WTC11 (cell line): ENCODE measurements at regions not wholly inside any gene's neighbourhood (a gene's known extent, or its start where the extent isn't known, plus 50 kb on each side); places are given as distances from the start of the nearest gene placed in this dataset.

Experiments used
- ATAC-seq: fragments of 200-7000 bp; cut with Tn5 transposase; 2 replicates; pipeline ENCODE4 v1.10.0; 2021; ENCODE audit warnings: mild to moderate bottlenecking, moderate library complexity
- CTCF ChIA-PET: fragments of 300-600 bp; sonication (Branson Sonifier 250); formaldehyde crosslinking; loops from one replicate; lab custom pipeline; 2021; ENCODE audit warnings: antibody characterized with exemption; lab: Charles Lee
- POLR2A ChIA-PET: fragments of 350-600 bp; sonication (Branson Sonifier 250); formaldehyde crosslinking; loops from one replicate; lab custom pipeline; 2021; ENCODE audit warnings: antibody characterized with exemption; lab: Charles Lee
- DNase-seq: peaks from one replicate; pipeline ENCODE4 v3.0.0; 2021; ENCODE audit warnings: low spot score
- H3K27ac Mint-ChIP-seq: 2 replicates; pipeline ENCODE4 v1.8.0; 2021; ENCODE audit warnings: mixed read lengths
- H3K27me3 Mint-ChIP-seq: 2 replicates; pipeline ENCODE4 v1.8.0; 2021; ENCODE audit warnings: low read depth, mild to moderate bottlenecking, moderate library complexity, mixed read lengths
- H3K36me3 Mint-ChIP-seq: 2 replicates; pipeline ENCODE4 v1.8.0; 2021; ENCODE audit warnings: mixed read lengths
- H3K4me1 Mint-ChIP-seq: 2 replicates; pipeline ENCODE4 v1.8.0; 2022; ENCODE audit warnings: mixed read lengths
- H3K4me3 Mint-ChIP-seq: 2 replicates; pipeline ENCODE4 v1.8.0; 2021; ENCODE audit warnings: mild to moderate bottlenecking, moderate library complexity, mixed read lengths
- H3K9me3 Mint-ChIP-seq: 2 replicates; pipeline ENCODE4 v1.8.0; 2021; ENCODE audit warnings: mixed read lengths
- AFF4 ChIP-seq: sonication (generic); formaldehyde crosslinking; IDR thresholded peaks from 2 replicates; pipeline ENCODE4 v1.8.1; 2023; ENCODE audit warnings: mild to moderate bottlenecking, missing genetic modification reagents, borderline replicate concordance
- ATF2 ChIP-seq: sonication (generic); formaldehyde crosslinking; IDR thresholded peaks from 2 replicates; pipeline ENCODE4 v1.8.1; 2022; ENCODE audit warnings: low read depth, missing genetic modification reagents, borderline replicate concordance
- CBFB ChIP-seq: sonication (generic); formaldehyde crosslinking; IDR thresholded peaks from 2 replicates; pipeline ENCODE4 v1.8.1; 2022; ENCODE audit warnings: mild to moderate bottlenecking, low read depth, missing genetic modification reagents
- CREB1 ChIP-seq: sonication (generic); formaldehyde crosslinking; IDR thresholded peaks from 2 replicates; pipeline ENCODE4 v1.8.0; 2023; ENCODE audit warnings: mild to moderate bottlenecking, missing genetic modification reagents
- E2F4 ChIP-seq: sonication (generic); formaldehyde crosslinking; IDR thresholded peaks from 2 replicates; pipeline ENCODE4 v1.8.1; 2022; ENCODE audit warnings: low read depth, mild to moderate bottlenecking, moderate library complexity, missing genetic modification reagents, borderline replicate concordance
- ELF4 ChIP-seq: sonication (generic); formaldehyde crosslinking; IDR thresholded peaks from 2 replicates; pipeline ENCODE4 v1.8.1; 2022; ENCODE audit warnings: low read depth, mild to moderate bottlenecking, moderate library complexity, missing genetic modification reagents
- EMX1 ChIP-seq: fragments of 250-450 bp; sonication (Bioruptor Pico); IDR thresholded peaks from 2 replicates; pipeline ENCODE4 v1.8.0; 2021; ENCODE audit warnings: mild to moderate bottlenecking
- ETV6 ChIP-seq: sonication (generic); formaldehyde crosslinking; IDR thresholded peaks from 2 replicates; pipeline ENCODE4 v1.8.1; 2022; ENCODE audit warnings: mild to moderate bottlenecking, missing genetic modification reagents
- GRHL2 ChIP-seq: fragments of 250-450 bp; sonication (Bioruptor Pico); IDR thresholded peaks from 2 replicates; pipeline ENCODE4 v1.8.0; 2022; ENCODE audit warnings: mild to moderate bottlenecking, moderate library complexity; ENCODE audit not compliant: insufficient replicate concordance, severe bottlenecking
- HMGA2 ChIP-seq: fragments of 250-450 bp; sonication (Bioruptor Pico); IDR thresholded peaks from 2 replicates; pipeline ENCODE4 v1.4.0; 2021; ENCODE audit warnings: mild to moderate bottlenecking, moderate library complexity
- MXD4 ChIP-seq: fragments of 250-450 bp; sonication (Bioruptor Pico); IDR thresholded peaks from 2 replicates; pipeline ENCODE4 v1.8.0; 2021; ENCODE audit warnings: mild to moderate bottlenecking, moderate library complexity, borderline replicate concordance
- NFE2L1 ChIP-seq: sonication (generic); formaldehyde crosslinking; IDR thresholded peaks from 2 replicates; pipeline ENCODE4 v1.8.1; 2023; ENCODE audit warnings: missing genetic modification reagents
- PRDM15 ChIP-seq: sonication (generic); formaldehyde crosslinking; IDR thresholded peaks from 2 replicates; pipeline ENCODE4 v1.8.0; 2022; ENCODE audit warnings: missing genetic modification reagents
- SMAD3 ChIP-seq: sonication (generic); formaldehyde crosslinking; IDR thresholded peaks from 2 replicates; pipeline ENCODE4 v1.8.0; 2022; ENCODE audit warnings: missing genetic modification reagents, mild to moderate bottlenecking, borderline replicate concordance
- SMAD4 ChIP-seq: sonication (generic); formaldehyde crosslinking; IDR thresholded peaks from 2 replicates; pipeline ENCODE4 v1.8.0; 2022; ENCODE audit warnings: mild to moderate bottlenecking, missing genetic modification reagents
- SP1 ChIP-seq: sonication (generic); formaldehyde crosslinking; conservative IDR thresholded peaks from 2 replicates; pipeline ENCODE4 v1.8.1; 2022; ENCODE audit warnings: missing genetic modification reagents
- ZNF532 ChIP-seq: fragments of 250-450 bp; sonication (Bioruptor Pico); IDR thresholded peaks from 2 replicates; pipeline ENCODE4 v1.9.0; 2021; ENCODE audit warnings: mild to moderate bottlenecking, borderline replicate concordance

- H3K4me3 Mint-ChIP-seq, result no peak overlapping the region
- H3K27me3 Mint-ChIP-seq, result no peaks in the 10 kb centered on the region; the same call in 1 of the 2 replicates
- ChIA-PET CTCF (interaction anchor here (1.3 kb wide), 1 partner anchor 178 kb away, joined by 3 read pairs; no protein-coding TSS in a partner anchor), POLR2A (no interaction called here)
- no peak for ATAC-seq
- DNase-seq, result no peak
- peaks cover 57% of the 10 kb centered on the region for H3K9me3 Mint-ChIP-seq
- H3K36me3 Mint-ChIP-seq, result peaks cover 20% of the 10 kb centered on the region
- H3K4me1 Mint-ChIP-seq, result peaks cover 15% of the 10 kb centered on the region
- TF ChIP-seq NFE2L1 (0 out of 2 replicates have a peak, but pooled peaks have one; percentile 18), CBFB (no peak)
- TF ChIP-seq, all 79 proteins: peak for 1
- H3K27ac Mint-ChIP-seq, result no peak overlapping the region
These were observed 282.7 kb downstream of the MBD2 start for GRCh38 chr18:53941601-53942338.

- Mint-ChIP-seq H3K9me3 (peaks cover 18% of the 10 kb centered on the region), H3K27me3 (no peaks in the 10 kb centered on the region; the same call in 1 of the 2 replicates), H3K4me1 (peaks cover 15% of the 10 kb centered on the region), H3K36me3 (peaks cover 2% of the 10 kb centered on the region; the same call in 1 of the 2 replicates), H3K27ac (no peak overlapping the region), H3K4me3 (no peak overlapping the region)
- ATAC-seq (no peak), DNase-seq (no peak)
- ChIA-PET POLR2A (no interaction called here), CTCF (no interaction called here)
- TF ChIP-seq HMGA2 (CRISPR knock-in tag) (no peak), SMAD4 (CRISPR knock-in tag) (no peak), ETV6 (no peak)
These were observed 287.4 kb downstream of the MBD2 start for GRCh38 chr18:53937037-53937436.

GRCh38 chr18:53935803-53936202 lies 288.7 kb downstream of the MBD2 start:
- TF ChIP-seq MXD4 (CRISPR knock-in tag), result no peak
- TF ChIP-seq ELF4 (CRISPR knock-in tag), result no peak
- no peak for TF ChIP-seq AFF4
- no peak for TF ChIP-seq SMAD3
- TF ChIP-seq PRDM15 (CRISPR knock-in tag), result no peak
- TF ChIP-seq GRHL2 (CRISPR knock-in tag), result no peak
- TF ChIP-seq ATF2 (CRISPR knock-in tag), result no peak
- no peak for TF ChIP-seq ETV6
- TF ChIP-seq ZNF532, result no peak
- no peak for TF ChIP-seq CREB1 (CRISPR knock-in tag)
- TF ChIP-seq EMX1, result no peak
- TF ChIP-seq E2F4 (CRISPR knock-in tag), result no peak
- no peak for TF ChIP-seq SP1 (CRISPR knock-in tag)
- TF ChIP-seq, all 79 proteins: peak for 0
- POLR2A ChIA-PET, result no interaction called here
- H3K27ac Mint-ChIP-seq, result no peak overlapping the region

More at GRCh38 chr18:53935803-53936202, 288.7 kb downstream of the MBD2 start:
- no peak for ATAC-seq
- peaks cover 6% of the 10 kb centered on the region for H3K9me3 Mint-ChIP-seq
- no peaks in the 10 kb centered on the region for H3K36me3 Mint-ChIP-seq
- H3K4me3 Mint-ChIP-seq, result no peak overlapping the region
- no peak for DNase-seq
- H3K27me3 Mint-ChIP-seq, result no peaks in the 10 kb centered on the region; the same call in 1 of the 2 replicates
- CTCF ChIA-PET, result no interaction called here
- H3K4me1 Mint-ChIP-seq, result peaks cover 12% of the 10 kb centered on the region
